ENCODE measurements at regions not wholly inside any gene's neighbourhood (a gene's known extent, or its start where the extent isn't known, plus 50 kb on each side); places are given as distances from the start of the nearest gene placed in this dataset.

GRCh38 chr13:79884890-79885289, 403.9 kb downstream of the NDFIP2 start:
- H3K36me3 ChIP-seq (ENCODE audit: low read depth) = no peaks in the 10 kb centered on the region
- H3F3A ChIP-seq (ENCODE audit: insufficient read depth, low read depth) = no peaks in the 10 kb centered on the region
- BruUV-seq (replicated peaks) = no TSS peak
- H3K27ac ChIP-seq = no peak overlapping the region
- POLR2A ChIA-PET (ENCODE audit: unreplicated experiment) = no interaction called here
- no peaks in the 10 kb centered on the region for H3K4me1 ChIP-seq (replicated peaks; ENCODE audit: insufficient read depth)
- intact Hi-C loops (cut with micrococcal nuclease; ENCODE audit: unreplicated experiment) = no loop called here
- no peak for DNase-seq
- no peaks in the 10 kb centered on the region for H4K20me1 ChIP-seq (ENCODE audit: insufficient read depth)
- H3K4me2 ChIP-seq = no peak overlapping the region
- H3K9me3 ChIP-seq (ENCODE audit: insufficient read depth, low read depth) = no peaks in the 10 kb centered on the region
- TF ChIP-seq EZH2 (IDR thresholded peaks at IDR 0.05; ENCODE audit: low read depth) (no peak), CTCF (conservative IDR thresholded peaks at IDR 0.05) (no peak)
- CTCF ChIA-PET = no interaction called here
- H2AFZ ChIP-seq = no peak overlapping the region
- H3K79me2 ChIP-seq (ENCODE audit: low read depth) = no peaks in the 10 kb centered on the region
- no peaks in the 10 kb centered on the region for H3K9me2 ChIP-seq (ENCODE audit: insufficient read depth)
- H3K4me3 ChIP-seq = no peak overlapping the region
- no peaks in the 10 kb centered on the region for H3K27me3 ChIP-seq (ENCODE audit: insufficient read depth, low read depth)

- Histone ChIP-seq H3K9me2 (ENCODE audit: insufficient read depth) (no peaks in the 10 kb centered on the region), H2AFZ (no peak overlapping the region), H3K36me3 (ENCODE audit: low read depth) (no peaks in the 10 kb centered on the region), H4K20me1 (ENCODE audit: insufficient read depth) (no peaks in the 10 kb centered on the region), H3K27me3 (ENCODE audit: insufficient read depth, low read depth) (no peaks in the 10 kb centered on the region), H3K9me3 (ENCODE audit: insufficient read depth, low read depth) (no peaks in the 10 kb centered on the region), H3F3A (ENCODE audit: insufficient read depth, low read depth) (no peaks in the 10 kb centered on the region), H3K79me2 (ENCODE audit: low read depth) (no peaks in the 10 kb centered on the region), H3K27ac (no peak overlapping the region), H3K4me1 (replicated peaks; ENCODE audit: insufficient read depth) (no peaks in the 10 kb centered on the region), H3K4me3 (no peak overlapping the region), H3K4me2 (no peak overlapping the region)
- POLR2A ChIA-PET (ENCODE audit: unreplicated experiment) = no interaction called here
- CTCF ChIA-PET = no interaction called here
- TF ChIP-seq CTCF (conservative IDR thresholded peaks at IDR 0.05) = no peak
- TF ChIP-seq EZH2 (IDR thresholded peaks at IDR 0.05; ENCODE audit: low read depth) = no peak
- no TSS peak for BruUV-seq (replicated peaks)
- intact Hi-C loops (cut with micrococcal nuclease; ENCODE audit: unreplicated experiment) = no loop called here
- no peak for DNase-seq
These were observed 402.3 kb downstream of the NDFIP2 start for GRCh38 chr13:79883216-79883615.

GRCh38 chr13:79880818-79881217, 399.9 kb downstream of the NDFIP2 start:
- no peak for TF ChIP-seq CTCF (conservative IDR thresholded peaks at IDR 0.05)
- no peak for TF ChIP-seq EZH2 (IDR thresholded peaks at IDR 0.05; ENCODE audit: low read depth)
- POLR2A ChIA-PET (ENCODE audit: unreplicated experiment) = no interaction called here
- Histone ChIP-seq H3K4me3 (no peak overlapping the region), H3K27me3 (ENCODE audit: insufficient read depth, low read depth) (no peaks in the 10 kb centered on the region), H3K4me1 (replicated peaks; ENCODE audit: insufficient read depth) (no peaks in the 10 kb centered on the region), H2AFZ (no peak overlapping the region), H4K20me1 (ENCODE audit: insufficient read depth) (no peaks in the 10 kb centered on the region), H3K79me2 (ENCODE audit: low read depth) (no peaks in the 10 kb centered on the region), H3K36me3 (ENCODE audit: low read depth) (no peaks in the 10 kb centered on the region), H3K4me2 (no peak overlapping the region), H3K27ac (no peak overlapping the region), H3K9me3 (ENCODE audit: insufficient read depth, low read depth) (no peaks in the 10 kb centered on the region), H3F3A (ENCODE audit: insufficient read depth, low read depth) (no peaks in the 10 kb centered on the region), H3K9me2 (ENCODE audit: insufficient read depth) (no peaks in the 10 kb centered on the region)
- CTCF ChIA-PET = no interaction called here
- no TSS peak for BruUV-seq (replicated peaks)
- DNase-seq = no peak
- intact Hi-C loops (cut with micrococcal nuclease; ENCODE audit: unreplicated experiment) = no loop called here
